Fibroblast of lung (primary cell): ENCODE measurements at regions not wholly inside any gene's neighbourhood (a gene's known extent, or its start where the extent isn't known, plus 50 kb on each side); places are given as distances from the start of the nearest gene placed in this dataset.

Experiments
- EZH2 ChIP-seq: IDR thresholded peaks from 2 replicates; pipeline ENCODE4 v1.5.1; 2012; ENCODE audit warnings: low read length, control low read depth, mild to moderate bottlenecking; ENCODE audit errors: missing control alignments
- TF ChIP-seq, protein P1 (sequence below), 2 donors: IDR thresholded peaks in 1 of 2; conservative IDR thresholded peaks in 1 of 2; 1 replicate in 1 of 2; 2 replicates in 1 of 2; pipeline ENCODE4 v1.5.1; 2011 to 2012; ENCODE audit warnings: low read length in 2 of 2, control low read depth in 1 of 2, inconsistent platforms in 1 of 2, low read depth in 1 of 2, mild to moderate bottlenecking in 1 of 2

DNA sequence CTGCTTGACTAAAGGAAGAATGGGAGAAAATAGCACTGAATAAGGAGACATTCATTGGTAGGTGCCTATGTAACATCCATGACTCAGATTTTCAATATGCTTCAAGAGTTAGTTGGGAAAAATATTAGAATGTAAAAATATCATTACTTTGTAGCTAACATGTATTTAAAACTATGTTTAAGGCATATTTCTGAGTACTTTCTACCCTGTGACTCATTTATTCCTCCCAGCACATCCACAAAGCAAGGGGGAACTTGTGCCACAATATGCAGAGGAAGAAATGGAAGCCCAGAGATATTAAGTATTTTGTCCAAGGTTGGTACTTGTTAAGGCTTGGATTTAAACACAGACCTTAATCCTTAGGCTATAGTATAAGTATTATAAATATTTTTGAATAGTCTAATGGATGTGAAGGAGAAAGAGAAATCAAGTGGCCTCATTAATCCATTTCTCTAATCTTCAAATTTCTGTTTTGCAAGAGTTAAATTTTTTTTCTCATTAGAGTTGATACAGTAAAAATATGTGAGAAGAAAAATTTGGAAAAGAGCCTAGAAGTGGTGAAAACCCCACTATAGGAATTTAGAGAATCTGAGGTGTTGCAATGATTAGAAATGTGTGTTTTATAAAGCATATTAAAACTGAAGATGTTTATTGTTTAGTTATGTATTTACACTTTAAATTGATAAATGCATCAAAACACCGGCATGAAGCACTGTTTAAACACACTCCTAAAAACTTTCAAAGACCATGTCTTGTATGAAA lies 149.3 kb upstream of the GYPA start:
- TF ChIP-seq, protein P1, sequence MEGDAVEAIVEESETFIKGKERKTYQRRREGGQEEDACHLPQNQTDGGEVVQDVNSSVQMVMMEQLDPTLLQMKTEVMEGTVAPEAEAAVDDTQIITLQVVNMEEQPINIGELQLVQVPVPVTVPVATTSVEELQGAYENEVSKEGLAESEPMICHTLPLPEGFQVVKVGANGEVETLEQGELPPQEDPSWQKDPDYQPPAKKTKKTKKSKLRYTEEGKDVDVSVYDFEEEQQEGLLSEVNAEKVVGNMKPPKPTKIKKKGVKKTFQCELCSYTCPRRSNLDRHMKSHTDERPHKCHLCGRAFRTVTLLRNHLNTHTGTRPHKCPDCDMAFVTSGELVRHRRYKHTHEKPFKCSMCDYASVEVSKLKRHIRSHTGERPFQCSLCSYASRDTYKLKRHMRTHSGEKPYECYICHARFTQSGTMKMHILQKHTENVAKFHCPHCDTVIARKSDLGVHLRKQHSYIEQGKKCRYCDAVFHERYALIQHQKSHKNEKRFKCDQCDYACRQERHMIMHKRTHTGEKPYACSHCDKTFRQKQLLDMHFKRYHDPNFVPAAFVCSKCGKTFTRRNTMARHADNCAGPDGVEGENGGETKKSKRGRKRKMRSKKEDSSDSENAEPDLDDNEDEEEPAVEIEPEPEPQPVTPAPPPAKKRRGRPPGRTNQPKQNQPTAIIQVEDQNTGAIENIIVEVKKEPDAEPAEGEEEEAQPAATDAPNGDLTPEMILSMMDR (conservative IDR thresholded peaks at IDR 0.05 in 1 of 2, IDR thresholded peaks at IDR 0.05 in 1 of 2; ENCODE audit: low read depth in 1 of 2, low read length in 2 of 2), result no peak
- no peak for TF ChIP-seq EZH2
